ENCODE measurements at regions not wholly inside any gene's neighbourhood (a gene's known extent, or its start where the extent isn't known, plus 50 kb on each side); places are given as distances from the start of the nearest gene placed in this dataset.
"Not testable (repeated sequence)": the region's sequence is repeated elsewhere in the genome, so short reads cannot be mapped to it uniquely, and the experiment has no call there.

DNA sequence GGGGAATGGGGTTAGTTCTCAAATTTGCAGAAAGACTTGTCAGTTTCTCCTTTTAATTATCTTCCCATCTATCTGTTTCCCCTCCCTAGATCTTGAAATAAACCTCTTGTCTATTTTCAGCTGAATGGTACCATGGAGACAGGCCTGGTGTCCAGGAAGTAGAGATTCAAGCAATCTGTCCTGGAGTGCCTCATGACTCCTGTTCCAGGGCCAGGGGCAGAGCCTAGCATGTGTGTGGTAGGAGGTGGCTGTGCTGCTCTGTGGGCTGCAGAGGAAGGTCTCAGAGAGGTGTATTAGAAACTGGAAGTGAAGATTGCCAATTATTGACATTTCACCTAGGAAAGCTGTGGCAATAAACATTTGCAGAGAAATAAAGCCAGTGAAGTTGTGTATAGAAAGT is 175.8 kb upstream of the ATP10B start:
- no peak for TF ChIP-seq POLR2AphosphoS5 (IDR thresholded peaks at IDR 0.05; ENCODE audit: low read depth, low read length)
- no peak for TF ChIP-seq PAX5 (IDR thresholded peaks at IDR 0.05; ENCODE audit: insufficient read depth, low read length, severe bottlenecking)
- TF ChIP-seq POU2F2 (IDR thresholded peaks at IDR 0.05; ENCODE audit: low read depth, low read length): no peak
- no peak for TF ChIP-seq TAF1 (IDR thresholded peaks at IDR 0.05; ENCODE audit: low read depth, low read length)
- TF ChIP-seq POLR2A (IDR thresholded peaks at IDR 0.05; ENCODE audit: low read depth, low read length): no peak
- no peak for TF ChIP-seq SPI1 (IDR thresholded peaks at IDR 0.05; ENCODE audit: low read depth, low read length)
- DNase-seq (ENCODE audit: insufficient read length, low spot score): no peak
- FAIRE-seq: no peak

DNA sequence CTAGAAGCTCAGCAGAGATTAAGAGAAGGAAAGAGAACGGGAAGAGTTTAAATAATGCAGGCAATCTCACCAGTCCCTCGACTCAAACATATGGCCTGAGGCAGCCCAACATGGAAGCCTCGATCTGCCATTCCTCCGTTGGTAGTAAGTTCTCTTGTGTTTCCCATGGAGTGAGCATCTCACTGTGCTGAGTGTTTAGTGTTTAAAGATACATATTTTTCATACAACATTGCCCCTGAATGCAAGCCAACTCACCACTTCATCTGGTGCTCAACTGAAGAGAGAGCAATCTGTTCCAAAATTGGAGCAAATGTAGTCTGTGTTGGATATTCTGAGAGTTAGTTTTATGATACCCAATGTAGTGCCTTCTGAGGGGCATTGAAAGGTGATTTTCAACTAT is 171.5 kb upstream of the ATP10B start:
- TF ChIP-seq PAX5 (IDR thresholded peaks at IDR 0.05; ENCODE audit: insufficient read depth, low read length, severe bottlenecking) (no peak), POLR2AphosphoS5 (IDR thresholded peaks at IDR 0.05; ENCODE audit: low read depth, low read length) (no peak), SPI1 (IDR thresholded peaks at IDR 0.05; ENCODE audit: low read depth, low read length) (no peak), POU2F2 (IDR thresholded peaks at IDR 0.05; ENCODE audit: low read depth, low read length) (no peak), TAF1 (IDR thresholded peaks at IDR 0.05; ENCODE audit: low read depth, low read length) (no peak), POLR2A (IDR thresholded peaks at IDR 0.05; ENCODE audit: low read depth, low read length) (no peak)
- FAIRE-seq: no peak
- no peak for DNase-seq (ENCODE audit: insufficient read length, low spot score)

DNA sequence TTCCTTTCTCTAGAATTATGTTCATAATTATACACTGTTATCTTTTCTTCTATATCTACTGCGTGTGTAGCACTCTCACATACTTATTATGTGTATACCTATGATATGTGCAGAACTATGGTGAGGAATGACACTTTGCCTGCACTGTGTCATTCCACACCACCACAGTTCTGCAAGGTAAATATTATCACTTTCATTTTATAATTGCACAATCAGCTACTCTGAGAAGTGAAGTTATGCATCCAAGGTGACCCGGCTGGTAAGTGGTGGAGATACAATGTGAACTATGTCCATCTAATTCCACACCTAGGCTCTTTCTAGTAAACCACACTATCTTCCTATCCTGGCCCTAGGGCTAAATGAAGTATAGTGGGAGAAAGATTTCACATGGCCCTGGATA is 170.1 kb upstream of the ATP10B start:
- TF ChIP-seq PAX5 (IDR thresholded peaks at IDR 0.05; ENCODE audit: insufficient read depth, low read length, severe bottlenecking): no peak
- TF ChIP-seq TAF1 (IDR thresholded peaks at IDR 0.05; ENCODE audit: low read depth, low read length): no peak
- FAIRE-seq (no peak), DNase-seq (ENCODE audit: insufficient read length, low spot score) (no peak)

DNA sequence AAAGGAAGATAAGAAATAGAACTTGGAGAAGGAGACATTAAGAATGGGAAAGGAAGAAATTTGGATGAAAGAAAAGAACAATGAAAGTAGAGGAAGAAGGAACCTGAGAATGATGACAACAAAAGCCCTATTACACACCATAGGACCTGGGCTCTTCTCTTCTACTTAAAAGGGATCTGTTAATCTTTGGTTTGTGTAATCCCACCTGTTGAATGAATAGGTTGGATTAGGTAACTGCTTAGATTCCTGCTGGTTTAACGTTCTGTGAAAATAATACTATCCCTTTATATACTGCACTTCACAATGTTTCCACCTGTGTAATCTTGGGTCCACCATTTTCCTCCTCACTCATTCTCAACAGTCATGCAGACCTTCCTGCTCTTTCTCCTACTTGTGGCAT is 157.8 kb upstream of the ATP10B start:
- TF ChIP-seq POLR2A (IDR thresholded peaks at IDR 0.05; ENCODE audit: low read depth, low read length): no peak
- TF ChIP-seq POLR2AphosphoS5 (IDR thresholded peaks at IDR 0.05; ENCODE audit: low read depth, low read length): no peak
- no peak for TF ChIP-seq PAX5 (IDR thresholded peaks at IDR 0.05; ENCODE audit: insufficient read depth, low read length, severe bottlenecking)
- TF ChIP-seq POU2F2 (IDR thresholded peaks at IDR 0.05; ENCODE audit: low read depth, low read length): no peak
- TF ChIP-seq TAF1 (IDR thresholded peaks at IDR 0.05; ENCODE audit: low read depth, low read length): no peak
- TF ChIP-seq SPI1 (IDR thresholded peaks at IDR 0.05; ENCODE audit: low read depth, low read length): no peak
- FAIRE-seq (no peak), DNase-seq (ENCODE audit: insufficient read length, low spot score) (no peak)

DNA sequence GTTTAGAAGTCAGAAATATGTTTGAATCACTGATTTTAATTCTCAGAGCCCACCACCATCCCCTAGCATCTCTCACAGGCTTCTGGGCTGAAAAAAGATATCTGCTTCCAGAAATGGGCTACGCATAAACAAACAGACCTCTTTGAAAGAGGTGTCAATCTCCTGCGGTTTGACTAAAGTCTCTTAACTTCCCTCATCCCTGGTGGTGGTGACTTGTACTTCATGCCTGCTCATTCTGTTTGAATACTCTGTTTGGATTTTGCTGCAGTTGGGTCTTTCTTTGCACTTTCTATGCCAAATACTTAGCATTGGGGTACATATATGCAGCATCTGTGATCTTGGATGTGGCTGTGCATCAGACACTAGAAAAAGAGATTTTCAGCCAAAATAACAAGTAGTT is 157.2 kb upstream of the ATP10B start:
- FAIRE-seq: no peak
- no peak for TF ChIP-seq POLR2AphosphoS5 (IDR thresholded peaks at IDR 0.05; ENCODE audit: low read depth, low read length)
- no peak for TF ChIP-seq TAF1 (IDR thresholded peaks at IDR 0.05; ENCODE audit: low read depth, low read length)
- TF ChIP-seq SPI1 (IDR thresholded peaks at IDR 0.05; ENCODE audit: low read depth, low read length): no peak
- TF ChIP-seq POU2F2 (IDR thresholded peaks at IDR 0.05; ENCODE audit: low read depth, low read length): no peak
- TF ChIP-seq PAX5 (IDR thresholded peaks at IDR 0.05; ENCODE audit: insufficient read depth, low read length, severe bottlenecking): no peak
- no peak for TF ChIP-seq POLR2A (IDR thresholded peaks at IDR 0.05; ENCODE audit: low read depth, low read length)
- DNase-seq (ENCODE audit: insufficient read length, low spot score): no peak

DNA sequence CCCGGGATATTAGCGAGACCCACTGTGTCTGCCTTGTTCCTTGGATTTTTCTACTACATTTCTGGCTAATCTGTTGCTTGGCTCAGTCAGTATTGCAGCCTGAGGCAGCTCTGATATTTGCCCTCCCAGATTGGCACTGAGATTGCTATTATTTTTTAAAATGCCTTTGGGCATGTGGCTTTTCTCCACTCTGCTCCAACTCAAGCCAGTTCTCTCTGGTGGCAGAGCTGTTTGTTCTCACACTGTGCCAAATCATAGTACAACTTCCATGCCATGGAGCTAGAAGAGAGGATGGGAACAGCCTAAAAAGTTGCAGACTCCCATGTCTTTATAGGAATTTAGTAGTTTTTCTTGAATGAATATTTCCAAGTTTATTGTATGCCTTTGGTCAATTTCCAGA is 155.9 kb upstream of the ATP10B start:
- TF ChIP-seq POU2F2 (IDR thresholded peaks at IDR 0.05; ENCODE audit: low read depth, low read length): no peak
- no peak for TF ChIP-seq POLR2AphosphoS5 (IDR thresholded peaks at IDR 0.05; ENCODE audit: low read depth, low read length)
- no peak for TF ChIP-seq POLR2A (IDR thresholded peaks at IDR 0.05; ENCODE audit: low read depth, low read length)
- no peak for TF ChIP-seq TAF1 (IDR thresholded peaks at IDR 0.05; ENCODE audit: low read depth, low read length)
- TF ChIP-seq PAX5 (IDR thresholded peaks at IDR 0.05; ENCODE audit: insufficient read depth, low read length, severe bottlenecking): no peak
- TF ChIP-seq SPI1 (IDR thresholded peaks at IDR 0.05; ENCODE audit: low read depth, low read length): no peak
- FAIRE-seq (no peak), DNase-seq (ENCODE audit: insufficient read length, low spot score) (no peak)

DNA sequence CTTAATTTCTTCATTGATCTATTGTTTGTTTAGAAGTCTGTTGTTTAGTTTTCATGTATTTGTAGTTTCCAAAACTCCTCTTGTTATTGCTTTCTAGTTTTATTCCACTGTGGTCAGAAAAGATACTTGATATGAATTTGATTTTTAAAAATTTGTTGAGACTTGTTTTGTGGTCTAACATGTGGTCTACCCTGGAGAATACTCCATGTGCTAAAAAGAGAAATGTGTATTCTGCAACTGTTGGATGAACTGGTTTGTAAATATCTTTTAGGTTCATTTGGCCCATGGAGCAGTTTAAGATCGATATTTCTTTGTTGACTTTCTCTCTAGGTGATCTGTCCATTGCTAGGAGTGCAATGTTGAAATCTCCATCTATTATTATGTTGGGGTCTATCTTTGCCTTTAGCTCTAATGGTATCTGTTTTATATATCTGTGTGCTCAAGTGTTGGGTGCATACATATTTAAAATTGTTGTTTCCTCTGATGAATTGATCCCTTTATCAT is 150.6 kb upstream of the ATP10B start:
- FAIRE-seq: no peak
- DNase-seq (ENCODE audit: insufficient read length, low spot score): no peak
- TF ChIP-seq SPI1 (IDR thresholded peaks at IDR 0.05; ENCODE audit: low read depth, low read length): no peak
- no peak for TF ChIP-seq PAX5 (IDR thresholded peaks at IDR 0.05; ENCODE audit: insufficient read depth, low read length, severe bottlenecking)
- no peak for TF ChIP-seq TAF1 (IDR thresholded peaks at IDR 0.05; ENCODE audit: low read depth, low read length)
- no peak for TF ChIP-seq POU2F2 (IDR thresholded peaks at IDR 0.05; ENCODE audit: low read depth, low read length)
- no peak for TF ChIP-seq POLR2AphosphoS5 (IDR thresholded peaks at IDR 0.05; ENCODE audit: low read depth, low read length)
- no peak for TF ChIP-seq POLR2A (IDR thresholded peaks at IDR 0.05; ENCODE audit: low read depth, low read length)

DNA sequence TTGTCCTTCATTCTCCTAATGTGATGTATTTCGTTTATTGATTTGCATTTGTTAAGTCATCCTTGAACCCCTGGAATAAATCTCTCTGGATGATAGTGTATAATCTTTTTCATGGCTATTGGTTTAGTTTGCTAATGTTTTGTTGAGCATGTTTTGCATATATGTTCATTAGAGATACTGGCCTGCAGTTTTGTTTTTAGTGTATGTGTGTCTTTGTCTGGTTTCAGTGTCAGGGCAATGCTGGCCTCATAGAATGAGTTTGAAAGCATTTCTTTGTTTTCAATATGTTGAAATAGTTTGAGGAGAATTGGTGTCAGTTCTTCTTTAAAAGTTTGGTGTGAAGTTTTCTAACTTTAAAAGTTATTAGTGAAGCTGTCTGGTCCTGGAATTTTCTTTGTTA is 149.6 kb upstream of the ATP10B start:
- FAIRE-seq (no peak), DNase-seq (ENCODE audit: insufficient read length, low spot score) (no peak)
- TF ChIP-seq POLR2A (IDR thresholded peaks at IDR 0.05; ENCODE audit: low read depth, low read length): no peak

DNA sequence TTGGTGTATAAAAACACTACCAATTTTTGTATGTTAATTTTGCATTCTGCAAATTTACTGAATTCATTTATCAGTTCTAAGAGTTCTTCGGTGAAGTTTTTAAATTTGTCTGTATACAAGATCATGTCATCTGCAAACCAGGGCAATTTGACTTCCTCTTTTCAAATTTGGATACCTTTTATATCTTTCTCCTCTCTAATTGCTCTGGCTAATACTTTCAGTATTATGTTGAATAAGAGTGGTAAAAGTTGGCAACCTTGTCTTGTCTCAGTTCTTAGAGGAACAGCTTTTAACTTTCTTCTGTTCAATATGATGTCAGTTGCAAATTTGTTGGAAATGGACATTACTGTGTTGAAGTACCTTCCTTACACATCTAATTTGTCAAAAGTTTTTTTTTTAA is 149.1 kb upstream of the ATP10B start:
- peak; percentile 46; the same call in 1 of the 2 replicates for TF ChIP-seq SPI1 (IDR thresholded peaks at IDR 0.05; ENCODE audit: low read depth, low read length)
- peak; percentile 13 for FAIRE-seq
- DNase-seq (ENCODE audit: insufficient read length, low spot score): not testable (repeated sequence)

DNA sequence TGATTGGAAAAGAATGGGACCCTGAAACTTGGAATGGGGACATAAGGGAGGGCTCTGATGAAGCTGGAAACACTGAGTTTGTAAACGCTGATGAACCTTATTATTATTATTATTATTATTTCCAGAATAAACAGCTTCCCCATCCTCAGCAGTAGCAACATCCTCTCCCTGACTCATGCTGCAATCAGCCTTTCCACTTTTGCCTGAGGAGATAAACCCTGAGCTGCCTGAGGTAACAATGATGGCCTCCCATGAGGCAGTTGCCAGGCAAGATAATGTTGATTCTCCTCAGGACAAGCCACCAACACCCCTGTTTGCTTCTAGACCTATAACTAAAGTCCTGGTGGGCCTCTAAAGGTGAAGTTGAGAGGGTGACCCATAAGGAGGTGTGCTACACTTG is 139.2 kb upstream of the ATP10B start:
- no peak for TF ChIP-seq POU2F2 (IDR thresholded peaks at IDR 0.05; ENCODE audit: low read depth, low read length)
- TF ChIP-seq TAF1 (IDR thresholded peaks at IDR 0.05; ENCODE audit: low read depth, low read length): no peak
- no peak for TF ChIP-seq POLR2AphosphoS5 (IDR thresholded peaks at IDR 0.05; ENCODE audit: low read depth, low read length)
- TF ChIP-seq PAX5 (IDR thresholded peaks at IDR 0.05; ENCODE audit: insufficient read depth, low read length, severe bottlenecking): no peak
- no peak for TF ChIP-seq POLR2A (IDR thresholded peaks at IDR 0.05; ENCODE audit: low read depth, low read length)
- no peak for TF ChIP-seq SPI1 (IDR thresholded peaks at IDR 0.05; ENCODE audit: low read depth, low read length)
- no peak for DNase-seq (ENCODE audit: insufficient read length, low spot score)
- FAIRE-seq: no peak

DNA sequence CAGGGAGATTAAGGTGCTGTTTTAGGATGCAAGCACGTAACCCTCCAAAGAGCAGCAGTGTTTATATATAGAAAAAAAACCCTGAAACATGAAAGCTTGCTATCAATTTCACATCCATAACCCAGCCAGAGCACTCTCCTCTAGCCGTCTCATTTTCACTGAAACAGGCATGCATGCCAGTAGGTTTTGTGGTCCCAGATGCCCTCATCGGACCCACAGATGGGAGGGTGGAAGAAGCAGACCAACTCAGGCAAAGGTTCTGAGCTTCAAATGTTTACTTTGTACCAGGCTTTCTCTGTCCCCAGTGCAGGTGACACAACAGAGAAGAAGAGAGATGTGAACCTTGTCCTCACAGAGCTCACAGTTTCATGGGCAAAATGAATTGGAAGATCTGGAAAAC is 127.4 kb upstream of the ATP10B start:
- FAIRE-seq (no peak), DNase-seq (ENCODE audit: insufficient read length, low spot score) (no peak)
- no peak for TF ChIP-seq SPI1 (IDR thresholded peaks at IDR 0.05; ENCODE audit: low read depth, low read length)
- TF ChIP-seq POLR2AphosphoS5 (IDR thresholded peaks at IDR 0.05; ENCODE audit: low read depth, low read length): no peak
- TF ChIP-seq TAF1 (IDR thresholded peaks at IDR 0.05; ENCODE audit: low read depth, low read length): no peak
- no peak for TF ChIP-seq POU2F2 (IDR thresholded peaks at IDR 0.05; ENCODE audit: low read depth, low read length)
- TF ChIP-seq PAX5 (IDR thresholded peaks at IDR 0.05; ENCODE audit: insufficient read depth, low read length, severe bottlenecking): no peak
- TF ChIP-seq POLR2A (IDR thresholded peaks at IDR 0.05; ENCODE audit: low read depth, low read length): no peak

All from GM12891 (cell line).